ENCODE measurements at regions not wholly inside any gene's neighbourhood (a gene's known extent, or its start where the extent isn't known, plus 50 kb on each side); places are given as distances from the start of the nearest gene placed in this dataset.
"Not testable (repeated sequence)": the region's sequence is repeated elsewhere in the genome, so short reads cannot be mapped to it uniquely, and the experiment has no call there.

DNA sequence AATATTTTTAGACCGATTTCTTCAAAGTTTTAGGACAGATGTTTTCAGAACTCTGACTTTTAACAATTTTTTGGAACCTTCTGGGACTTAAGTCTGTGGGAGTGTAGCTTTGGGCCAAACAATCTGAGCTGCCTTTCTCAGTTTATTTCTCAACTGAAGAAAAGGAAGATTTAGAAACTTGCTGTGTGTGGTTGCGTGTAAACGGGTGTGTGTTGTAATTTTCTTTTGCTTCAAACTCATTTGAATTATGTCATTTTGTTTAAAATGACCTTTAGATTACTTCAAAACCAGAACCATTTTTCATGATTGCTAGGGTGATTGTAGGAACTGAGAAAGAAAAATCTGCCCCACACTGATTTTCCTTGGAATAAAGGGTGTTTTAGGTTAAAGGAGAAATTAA lies 577.7 kb upstream of the GALNTL6 start:
- no peaks in the 10 kb centered on the region for H3K9me3 ChIP-seq (ENCODE audit: control insufficient read depth in 2 of 2, insufficient read depth in 1 of 2, low read length in 1 of 2)
- H3K4me1 ChIP-seq (ENCODE audit: control insufficient read depth in 2 of 2, insufficient read depth in 2 of 2, low read length in 2 of 2): no peaks in the 10 kb centered on the region
- no peaks in the 10 kb centered on the region for H3K36me3 ChIP-seq (ENCODE audit: control insufficient read depth in 2 of 2, insufficient read depth in 2 of 2, low read length in 1 of 2)
- no peaks in the 10 kb centered on the region for H3K27me3 ChIP-seq (ENCODE audit: control insufficient read depth in 2 of 2, insufficient read depth in 1 of 2, low read length in 1 of 2)
- no peak overlapping the region for H3K27ac ChIP-seq (ENCODE audit: low read depth in 1 of 2, low read length in 1 of 2)
- H3K4me3 ChIP-seq (ENCODE audit: low read length in 2 of 2): no peak overlapping the region
- 95% methylated on average over 3 of the region's 3 CpGs for WGBS
- no peak for DNase-seq (ENCODE audit: low read depth in 6 of 9, low spot score in 9 of 9)

DNA sequence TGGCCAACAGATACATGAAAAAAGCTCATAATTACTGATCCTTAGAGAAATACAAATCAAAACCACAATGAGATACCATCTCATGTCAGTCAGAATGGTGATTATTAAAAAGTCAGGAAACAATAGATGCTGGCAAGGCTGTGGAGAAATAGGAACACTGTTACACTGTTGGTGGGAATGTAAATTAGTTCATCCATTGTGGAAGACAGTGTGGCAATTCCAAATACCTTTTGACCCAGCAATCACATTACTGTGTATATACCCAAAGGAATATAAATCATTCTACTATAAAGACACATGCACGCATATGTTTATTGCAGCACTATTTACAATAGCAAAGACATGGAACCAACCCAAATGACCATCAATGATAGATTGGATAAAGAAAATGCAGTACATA lies 583.9 kb upstream of the GALNTL6 start:
- not testable (repeated sequence) for H3K9me3 ChIP-seq (ENCODE audit: control insufficient read depth in 2 of 2, insufficient read depth in 1 of 2, low read length in 1 of 2); H3K36me3 ChIP-seq (ENCODE audit: control insufficient read depth in 2 of 2, insufficient read depth in 2 of 2, low read length in 1 of 2); H3K27ac ChIP-seq (ENCODE audit: low read depth in 1 of 2, low read length in 1 of 2); H3K4me1 ChIP-seq (ENCODE audit: control insufficient read depth in 2 of 2, insufficient read depth in 2 of 2, low read length in 2 of 2); H3K4me3 ChIP-seq (ENCODE audit: low read length in 2 of 2); H3K27me3 ChIP-seq (ENCODE audit: control insufficient read depth in 2 of 2, insufficient read depth in 1 of 2, low read length in 1 of 2); DNase-seq (ENCODE audit: low read depth in 6 of 9, low spot score in 9 of 9)
- 100% methylated on average over 1 of the region's 1 CpG for WGBS

DNA sequence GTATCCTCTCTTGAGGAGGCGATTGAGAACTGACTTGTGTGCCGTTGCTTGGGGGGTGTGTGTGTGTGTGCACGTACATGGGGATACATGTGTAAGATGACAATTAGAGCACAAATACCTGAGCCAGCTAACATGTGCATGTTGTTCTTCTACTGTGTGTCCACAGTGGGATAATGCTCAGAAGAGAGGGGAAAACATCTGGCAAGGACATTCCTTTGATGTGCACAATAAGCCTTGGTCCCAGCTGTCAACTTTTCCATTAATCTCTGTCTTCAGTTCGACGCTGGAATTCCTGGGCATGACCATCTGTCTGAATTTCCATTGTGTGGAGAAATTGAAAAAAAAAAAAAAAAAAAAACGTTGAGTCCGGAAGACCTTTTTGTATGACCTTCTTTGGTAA lies 592.0 kb upstream of the GALNTL6 start:
- WGBS: 80% methylated on average over 7 of the region's 7 CpGs
- no peaks in the 10 kb centered on the region for H3K36me3 ChIP-seq (ENCODE audit: control insufficient read depth in 2 of 2, insufficient read depth in 2 of 2, low read length in 1 of 2)
- H3K9me3 ChIP-seq (ENCODE audit: control insufficient read depth in 2 of 2, insufficient read depth in 1 of 2, low read length in 1 of 2): no peaks in the 10 kb centered on the region
- H3K27ac ChIP-seq (ENCODE audit: low read depth in 1 of 2, low read length in 1 of 2): no peak overlapping the region
- H3K4me3 ChIP-seq (ENCODE audit: low read length in 2 of 2): no peak overlapping the region
- H3K4me1 ChIP-seq (ENCODE audit: control insufficient read depth in 2 of 2, insufficient read depth in 2 of 2, low read length in 2 of 2): no peaks in the 10 kb centered on the region
- no peaks in the 10 kb centered on the region for H3K27me3 ChIP-seq (ENCODE audit: control insufficient read depth in 2 of 2, insufficient read depth in 1 of 2, low read length in 1 of 2)
- no peak for DNase-seq (ENCODE audit: low read depth in 6 of 9, low spot score in 9 of 9)

DNA sequence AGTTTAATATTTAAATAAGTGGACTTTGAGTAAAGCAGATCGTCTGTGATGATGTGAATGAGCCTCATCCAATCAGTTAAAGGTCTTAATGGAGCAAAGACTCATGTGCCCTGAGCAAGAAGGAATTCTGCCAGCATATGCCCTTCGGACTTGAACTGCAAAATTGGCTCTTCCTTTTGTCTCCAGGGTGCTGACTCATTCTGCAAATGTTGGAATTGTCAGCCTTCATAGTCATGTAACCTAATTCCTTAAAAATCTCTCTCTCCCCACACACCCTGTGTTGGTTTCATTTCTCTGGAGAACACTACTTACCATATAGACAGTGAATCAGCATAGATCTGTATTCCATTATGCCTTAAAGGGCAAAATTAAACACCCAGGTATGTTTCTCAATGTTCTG lies 609.8 kb upstream of the GALNTL6 start:
- WGBS: 85% methylated on average over 2 of the region's 2 CpGs

DNA sequence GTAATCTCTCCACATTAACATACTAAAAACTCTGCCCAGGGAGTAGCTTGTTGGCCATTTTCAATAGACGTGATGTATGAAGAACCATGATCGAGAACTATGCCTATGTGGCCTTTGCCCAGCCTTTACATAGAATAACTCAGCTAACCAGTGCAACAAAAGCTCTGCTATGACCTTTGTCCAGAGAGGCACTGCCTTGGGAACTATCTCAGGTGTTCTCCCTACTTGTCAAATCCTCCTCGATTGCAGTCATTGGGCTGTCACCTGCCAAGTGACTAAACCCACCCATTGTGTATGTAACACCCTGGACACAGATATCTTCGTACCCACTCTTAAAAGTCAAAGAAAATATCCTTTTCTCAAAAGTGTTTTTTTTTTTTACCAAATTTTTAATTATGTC lies 610.3 kb upstream of the GALNTL6 start:
- no peaks in the 10 kb centered on the region for H3K36me3 ChIP-seq (ENCODE audit: control insufficient read depth in 2 of 2, insufficient read depth in 2 of 2, low read length in 1 of 2)
- no peak overlapping the region for H3K4me3 ChIP-seq (ENCODE audit: low read length in 2 of 2)
- WGBS: 96% methylated on average over 4 of the region's 4 CpGs

More for the DNA sequence above, 609.8 kb upstream of the GALNTL6 start:
- Histone ChIP-seq H3K27me3 (ENCODE audit: control insufficient read depth in 2 of 2, insufficient read depth in 1 of 2, low read length in 1 of 2) (no peaks in the 10 kb centered on the region), H3K4me3 (ENCODE audit: low read length in 2 of 2) (no peak overlapping the region), H3K4me1 (ENCODE audit: control insufficient read depth in 2 of 2, insufficient read depth in 2 of 2, low read length in 2 of 2) (no peaks in the 10 kb centered on the region), H3K27ac (ENCODE audit: low read depth in 1 of 2, low read length in 1 of 2) (no peak overlapping the region), H3K36me3 (ENCODE audit: control insufficient read depth in 2 of 2, insufficient read depth in 2 of 2, low read length in 1 of 2) (no peaks in the 10 kb centered on the region), H3K9me3 (ENCODE audit: control insufficient read depth in 2 of 2, insufficient read depth in 1 of 2, low read length in 1 of 2) (no peaks in the 10 kb centered on the region)
- DNase-seq (ENCODE audit: low read depth in 6 of 9, low spot score in 9 of 9): no peak

DNA sequence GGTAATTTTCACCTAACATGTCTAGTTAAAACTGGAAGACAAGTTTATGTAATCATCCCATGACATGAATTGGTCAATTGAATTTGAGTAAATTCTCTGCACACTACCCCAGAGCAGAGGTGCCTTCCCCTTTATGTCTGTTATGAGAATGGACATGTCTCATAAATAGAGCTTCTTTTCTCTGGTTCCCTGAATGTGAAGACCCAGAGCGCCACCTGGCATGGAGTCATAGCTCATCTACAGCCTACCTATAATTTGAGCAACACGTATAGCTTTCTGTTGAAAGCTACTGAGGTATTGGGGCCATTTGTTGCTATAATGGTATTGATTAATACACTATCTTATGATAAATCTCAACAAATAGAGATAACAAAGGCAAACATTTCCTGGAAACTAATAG lies 626.5 kb upstream of the GALNTL6 start:
- Histone ChIP-seq H3K9me3 (ENCODE audit: control insufficient read depth in 2 of 2, insufficient read depth in 1 of 2, low read length in 1 of 2) (no peaks in the 10 kb centered on the region), H3K4me3 (ENCODE audit: low read length in 2 of 2) (no peak overlapping the region), H3K27me3 (ENCODE audit: control insufficient read depth in 2 of 2, insufficient read depth in 1 of 2, low read length in 1 of 2) (no peaks in the 10 kb centered on the region), H3K36me3 (ENCODE audit: control insufficient read depth in 2 of 2, insufficient read depth in 2 of 2, low read length in 1 of 2) (no peaks in the 10 kb centered on the region), H3K4me1 (ENCODE audit: control insufficient read depth in 2 of 2, insufficient read depth in 2 of 2, low read length in 2 of 2) (no peaks in the 10 kb centered on the region), H3K27ac (ENCODE audit: low read depth in 1 of 2, low read length in 1 of 2) (no peak overlapping the region)
- DNase-seq (ENCODE audit: low read depth in 6 of 9, low spot score in 9 of 9): no peak
- 88% methylated on average over 2 of the region's 2 CpGs for WGBS

More for the DNA sequence above, 610.3 kb upstream of the GALNTL6 start:
- H3K4me1 ChIP-seq (ENCODE audit: control insufficient read depth in 2 of 2, insufficient read depth in 2 of 2, low read length in 2 of 2): no peaks in the 10 kb centered on the region
- DNase-seq (ENCODE audit: low read depth in 6 of 9, low spot score in 9 of 9): no peak
- H3K27me3 ChIP-seq (ENCODE audit: control insufficient read depth in 2 of 2, insufficient read depth in 1 of 2, low read length in 1 of 2): no peaks in the 10 kb centered on the region
- no peaks in the 10 kb centered on the region for H3K9me3 ChIP-seq (ENCODE audit: control insufficient read depth in 2 of 2, insufficient read depth in 1 of 2, low read length in 1 of 2)
- no peak overlapping the region for H3K27ac ChIP-seq (ENCODE audit: low read depth in 1 of 2, low read length in 1 of 2)

DNA sequence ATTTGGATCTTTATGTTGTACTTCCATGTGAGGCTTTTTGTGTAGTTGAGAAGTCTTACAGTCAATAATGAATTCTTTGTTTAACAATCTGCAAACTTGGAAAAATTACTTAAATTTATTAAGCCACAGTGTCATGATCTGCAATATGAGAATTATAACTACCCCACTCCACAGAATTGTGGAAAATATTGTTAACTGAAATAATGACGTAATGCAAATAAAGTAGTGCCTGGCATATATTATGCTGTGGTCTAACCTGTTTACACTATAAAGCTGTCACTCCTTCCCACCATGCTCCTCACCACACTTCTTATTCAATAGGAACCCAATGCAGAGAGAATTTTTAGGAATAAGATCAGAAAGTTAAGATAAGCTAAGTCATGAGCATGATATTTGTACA lies 632.1 kb upstream of the GALNTL6 start:
- H3K4me3 ChIP-seq (ENCODE audit: low read length in 2 of 2): no peak overlapping the region
- no peak overlapping the region for H3K27ac ChIP-seq (ENCODE audit: low read depth in 1 of 2, low read length in 1 of 2)
- no peaks in the 10 kb centered on the region for H3K27me3 ChIP-seq (ENCODE audit: control insufficient read depth in 2 of 2, insufficient read depth in 1 of 2, low read length in 1 of 2)
- H3K36me3 ChIP-seq (ENCODE audit: control insufficient read depth in 2 of 2, insufficient read depth in 2 of 2, low read length in 1 of 2): no peaks in the 10 kb centered on the region
- DNase-seq (ENCODE audit: low read depth in 6 of 9, low spot score in 9 of 9): no peak
- H3K4me1 ChIP-seq (ENCODE audit: control insufficient read depth in 2 of 2, insufficient read depth in 2 of 2, low read length in 2 of 2): no peaks in the 10 kb centered on the region
- WGBS: 99% methylated on average over 1 of the region's 1 CpG
- no peaks in the 10 kb centered on the region for H3K9me3 ChIP-seq (ENCODE audit: control insufficient read depth in 2 of 2, insufficient read depth in 1 of 2, low read length in 1 of 2)

DNA sequence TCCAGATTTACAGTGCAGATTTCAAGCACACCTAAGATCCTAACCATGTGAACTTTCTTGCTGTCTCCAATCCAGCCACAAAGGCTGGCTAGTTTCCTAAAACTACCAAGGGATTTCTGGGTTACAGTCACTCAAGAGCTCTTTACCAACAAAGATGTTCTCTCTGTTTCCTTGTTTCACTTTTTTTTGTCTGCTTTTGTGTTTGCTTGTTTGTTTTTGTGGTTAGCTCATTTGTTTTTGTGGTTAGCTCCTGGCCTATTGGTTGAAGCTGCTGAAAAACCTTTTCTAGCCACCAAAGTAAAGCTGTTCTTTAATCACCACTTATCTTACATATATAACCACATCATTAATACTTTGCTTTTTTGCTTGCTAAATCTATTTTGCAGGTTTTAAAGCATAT lies 642.5 kb upstream of the GALNTL6 start:
- H3K27ac ChIP-seq (ENCODE audit: low read depth in 1 of 2, low read length in 1 of 2): no peak overlapping the region
- H3K9me3 ChIP-seq (ENCODE audit: control insufficient read depth in 2 of 2, insufficient read depth in 1 of 2, low read length in 1 of 2): no peaks in the 10 kb centered on the region
- no peak for DNase-seq (ENCODE audit: low read depth in 6 of 9, low spot score in 9 of 9)
- no peaks in the 10 kb centered on the region for H3K4me1 ChIP-seq (ENCODE audit: control insufficient read depth in 2 of 2, insufficient read depth in 2 of 2, low read length in 2 of 2)
- no peak overlapping the region for H3K4me3 ChIP-seq (ENCODE audit: low read length in 2 of 2)
- no peaks in the 10 kb centered on the region for H3K36me3 ChIP-seq (ENCODE audit: control insufficient read depth in 2 of 2, insufficient read depth in 2 of 2, low read length in 1 of 2)
- H3K27me3 ChIP-seq (ENCODE audit: control insufficient read depth in 2 of 2, insufficient read depth in 1 of 2, low read length in 1 of 2): no peaks in the 10 kb centered on the region

DNA sequence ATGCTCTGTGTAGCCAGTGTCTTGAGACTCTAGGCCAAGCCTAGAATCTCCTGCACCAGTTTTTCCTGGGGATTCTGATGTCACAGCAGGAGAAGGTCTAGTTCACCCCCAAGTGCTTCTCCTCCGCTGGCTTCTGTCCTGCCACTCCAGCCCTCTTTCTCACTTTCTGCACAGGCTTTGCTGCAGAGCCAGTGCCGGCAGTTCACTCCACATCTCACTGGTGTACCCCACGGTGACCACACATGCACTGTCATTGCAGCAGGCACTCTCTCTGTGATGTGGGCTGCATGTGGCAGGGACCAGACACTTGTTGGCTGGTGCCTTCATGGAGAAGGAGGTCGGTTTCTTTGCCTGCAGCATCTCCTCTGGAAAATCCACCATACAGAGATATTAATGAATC lies 643.8 kb upstream of the GALNTL6 start:
- H3K27me3 ChIP-seq (ENCODE audit: control insufficient read depth in 2 of 2, insufficient read depth in 1 of 2, low read length in 1 of 2): no peaks in the 10 kb centered on the region
- H3K4me3 ChIP-seq (ENCODE audit: low read length in 2 of 2): no peak overlapping the region
- no peaks in the 10 kb centered on the region for H3K9me3 ChIP-seq (ENCODE audit: control insufficient read depth in 2 of 2, insufficient read depth in 1 of 2, low read length in 1 of 2)
- no peak for DNase-seq (ENCODE audit: low read depth in 6 of 9, low spot score in 9 of 9)
- no peak overlapping the region for H3K27ac ChIP-seq (ENCODE audit: low read depth in 1 of 2, low read length in 1 of 2)
- WGBS: 76% methylated on average over 4 of the region's 4 CpGs
- no peaks in the 10 kb centered on the region for H3K36me3 ChIP-seq (ENCODE audit: control insufficient read depth in 2 of 2, insufficient read depth in 2 of 2, low read length in 1 of 2)
- no peaks in the 10 kb centered on the region for H3K4me1 ChIP-seq (ENCODE audit: control insufficient read depth in 2 of 2, insufficient read depth in 2 of 2, low read length in 2 of 2)

DNA sequence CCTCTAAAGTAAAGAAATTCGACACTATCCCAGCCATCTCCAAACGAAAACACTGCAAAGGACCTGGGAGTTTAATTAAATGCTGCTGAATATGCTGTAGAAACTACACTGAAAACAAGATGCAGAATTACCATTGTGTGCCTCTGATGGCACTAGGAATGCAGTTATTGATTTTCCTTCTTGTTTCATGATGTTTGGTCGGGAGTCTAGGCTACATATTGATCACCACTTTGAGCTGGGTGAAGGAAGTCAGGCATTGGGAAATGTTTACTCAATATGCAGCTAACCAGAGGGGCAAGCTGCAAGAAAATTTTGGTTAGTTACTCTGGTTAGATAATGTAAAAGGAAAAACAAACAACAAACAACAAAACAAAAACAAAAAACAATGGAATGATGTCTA lies 650.7 kb upstream of the GALNTL6 start:
- Histone ChIP-seq H3K4me1 (ENCODE audit: control insufficient read depth in 2 of 2, insufficient read depth in 2 of 2, low read length in 2 of 2) (no peaks in the 10 kb centered on the region), H3K4me3 (ENCODE audit: low read length in 2 of 2) (no peak overlapping the region), H3K9me3 (ENCODE audit: control insufficient read depth in 2 of 2, insufficient read depth in 1 of 2, low read length in 1 of 2) (no peaks in the 10 kb centered on the region), H3K36me3 (ENCODE audit: control insufficient read depth in 2 of 2, insufficient read depth in 2 of 2, low read length in 1 of 2) (no peaks in the 10 kb centered on the region), H3K27me3 (ENCODE audit: control insufficient read depth in 2 of 2, insufficient read depth in 1 of 2, low read length in 1 of 2) (no peaks in the 10 kb centered on the region), H3K27ac (ENCODE audit: low read depth in 1 of 2, low read length in 1 of 2) (no peak overlapping the region)
- 87% methylated on average over 3 of the region's 3 CpGs for WGBS
- DNase-seq (ENCODE audit: low read depth in 6 of 9, low spot score in 9 of 9): no peak

Data from thymus (tissue), 11 donors.